IMR-90 (cell line): ENCODE measurements at regions not wholly inside any gene's neighbourhood (a gene's known extent, or its start where the extent isn't known, plus 50 kb on each side); places are given as distances from the start of the nearest gene placed in this dataset.

Experiments
- ATAC-seq: fragments of 200-7000 bp; cut with Tn5 transposase; 2 replicates; pipeline ENCODE4 v1.9.1; 2020; ENCODE audit warnings: low read depth, mild to moderate bottlenecking, moderate library complexity
- BruUV-seq: library from RNA; stranded (reverse); fragments of 400-500 nt; replicated peaks from 2 replicates; lab custom pipeline; 2021; lab: Mats Ljungman, UMichigan
- CTCF ChIA-PET: fragments of 300-600 bp; formaldehyde crosslinking; extraction: SDS; loops from one replicate; lab custom pipeline; 2021; ENCODE audit warnings: antibody characterized with exemption; lab: Yijun Ruan, JAX
- POLR2A ChIA-PET: fragments of 300-600 bp; sonication (Branson Sonifier 250); formaldehyde crosslinking; loops from one replicate; lab custom pipeline; 2022; ENCODE audit warnings: antibody characterized with exemption; ENCODE audit not compliant: unreplicated experiment; lab: Charles Lee
- DNase-seq: peaks from one replicate; pipeline ENCODE4 v3.0.0; 2013
- H2AFZ ChIP-seq: replicated peaks from 2 replicates; pipeline ENCODE3; 2013; ENCODE audit warnings: low read length, mild to moderate bottlenecking; ENCODE audit not compliant: poor library complexity
- H2AK5ac ChIP-seq: 2 replicates; pipeline ENCODE4 v1.6.1; 2013; ENCODE audit warnings: low read depth, low read length, inconsistent platforms
- H2AK9ac ChIP-seq: replicated peaks from 2 replicates; pipeline ENCODE3; 2013; ENCODE audit warnings: mild to moderate bottlenecking, low read depth, low read length, moderate library complexity; ENCODE audit not compliant: poor library complexity
- H2BK120ac ChIP-seq: 2 replicates; pipeline ENCODE4 v1.6.1; 2013; ENCODE audit warnings: low read depth, low read length, inconsistent platforms
- H2BK15ac ChIP-seq: 3 replicates; pipeline ENCODE4 v1.6.1; 2013; ENCODE audit warnings: low read depth, low read length, inconsistent platforms
- H2BK20ac ChIP-seq: 2 replicates; pipeline ENCODE4 v1.6.1; 2013; ENCODE audit warnings: low read depth, mild to moderate bottlenecking, inconsistent platforms, low read length, moderate library complexity
- H2BK5ac ChIP-seq: 2 replicates; pipeline ENCODE4 v1.6.1; 2013; ENCODE audit warnings: mild to moderate bottlenecking, low read depth, low read length, inconsistent platforms; ENCODE audit not compliant: poor library complexity, severe bottlenecking
- H3K14ac ChIP-seq: replicated peaks from 2 replicates; pipeline ENCODE4 v1.6.1; 2013; ENCODE audit warnings: low read depth, low read length, inconsistent platforms
- H3K18ac ChIP-seq: 2 replicates; pipeline ENCODE4 v1.6.1; 2013; ENCODE audit warnings: low read depth, low read length, control low read depth
- H3K23ac ChIP-seq: 2 replicates; pipeline ENCODE4 v1.6.1; 2013; ENCODE audit warnings: low read depth, low read length, inconsistent platforms
- H3K27ac ChIP-seq: 2 replicates; pipeline ENCODE4 v1.5.1; 2013; ENCODE audit warnings: mild to moderate bottlenecking, control low read depth, low read length; ENCODE audit not compliant: insufficient read depth
- H3K27me3 ChIP-seq: 2 replicates; pipeline ENCODE4 v1.6.1; 2013; ENCODE audit warnings: low read length; ENCODE audit not compliant: control insufficient read depth, insufficient read depth
- H3K36me3 ChIP-seq: 2 replicates; pipeline ENCODE4 v1.6.1; 2013; ENCODE audit warnings: low read length, mixed read lengths; ENCODE audit not compliant: control insufficient read depth, insufficient read depth
- H3K4ac ChIP-seq: 2 replicates; pipeline ENCODE4 v1.6.1; 2013; ENCODE audit warnings: low read depth, low read length, inconsistent platforms
- H3K4me1 ChIP-seq: 2 replicates; pipeline ENCODE4 v1.6.1; 2013; ENCODE audit warnings: low read length, mixed read lengths; ENCODE audit not compliant: control insufficient read depth, insufficient read depth
- H3K4me2 ChIP-seq: 2 replicates; pipeline ENCODE4 v1.6.1; 2013; ENCODE audit warnings: low read depth, mild to moderate bottlenecking, control low read depth, low read length, moderate library complexity
- H3K4me3 ChIP-seq: 2 replicates; pipeline ENCODE4 v1.5.1; 2013; ENCODE audit warnings: low read depth, mild to moderate bottlenecking, control low read depth, low read length, moderate library complexity; ENCODE audit not compliant: insufficient read depth
- H3K56ac ChIP-seq: 2 replicates; pipeline ENCODE4 v1.6.1; 2013; ENCODE audit warnings: low read length, inconsistent platforms; ENCODE audit not compliant: insufficient read depth; ENCODE audit errors: extremely low read depth
- H3K79me1 ChIP-seq, 2 experiments: 2 replicates each; pipeline ENCODE4 v1.6.1; 2013; ENCODE audit warnings: low read length in 2 of 2, inconsistent platforms in 1 of 2, low read depth in 1 of 2
- H3K9ac ChIP-seq: 2 replicates; pipeline ENCODE4 v1.6.1; 2013; ENCODE audit warnings: low read depth, low read length, control low read depth
- H3K9me1 ChIP-seq: 2 replicates; pipeline ENCODE4 v1.6.1; 2013; ENCODE audit warnings: low read length, inconsistent platforms; ENCODE audit not compliant: insufficient read depth
- H3K9me3 ChIP-seq: 2 replicates; pipeline ENCODE4 v1.6.1; 2013; ENCODE audit warnings: low read length; ENCODE audit not compliant: control insufficient read depth, insufficient read depth
- H4K20me1 ChIP-seq: 2 replicates; pipeline ENCODE4 v1.6.1; 2013; ENCODE audit warnings: low read length, inconsistent platforms; ENCODE audit not compliant: insufficient read depth
- H4K5ac ChIP-seq: 2 replicates; pipeline ENCODE4 v1.6.1; 2013; ENCODE audit warnings: mild to moderate bottlenecking, low read depth, low read length, control low read depth
- H4K8ac ChIP-seq, 2 experiments: 2 replicates each; pipeline ENCODE4 v1.6.1; 2013; ENCODE audit warnings: low read depth in 2 of 2, low read length in 2 of 2, control low read depth in 1 of 2, inconsistent platforms in 1 of 2
- H4K91ac ChIP-seq: 2 replicates; pipeline ENCODE4 v1.6.1; 2013; ENCODE audit warnings: low read depth, low read length, inconsistent platforms; ENCODE audit not compliant: insufficient read depth
- BHLHE40 ChIP-seq: fragments of 150-350 bp; IDR thresholded peaks from 2 replicates; pipeline ENCODE4 v1.6.1; 2016; ENCODE audit warnings: mild to moderate bottlenecking, low read depth, low read length
- CEBPB ChIP-seq: IDR thresholded peaks from 2 replicates; pipeline ENCODE4 v1.6.1; 2012; ENCODE audit warnings: low read depth, low read length, improper control_type of control experiment
- CHD1 ChIP-seq: IDR thresholded peaks from 2 replicates; pipeline ENCODE4 v1.6.1; 2012; ENCODE audit warnings: low read depth, low read length, improper control_type of control experiment
- FOS ChIP-seq: fragments of 150-350 bp; IDR thresholded peaks from 2 replicates; pipeline ENCODE4 v1.6.1; 2016; ENCODE audit warnings: low read depth, low read length
- MXI1 ChIP-seq: IDR thresholded peaks from 2 replicates; pipeline ENCODE4 v1.6.1; 2012; ENCODE audit warnings: low read depth, mild to moderate bottlenecking, low read length, moderate library complexity, borderline replicate concordance
- NFE2L2 ChIP-seq: fragments of 150-350 bp; IDR thresholded peaks from 2 replicates; pipeline ENCODE4 v1.6.1; 2016; ENCODE audit warnings: low read depth, mild to moderate bottlenecking, low read length
- POLR2A ChIP-seq: IDR thresholded peaks from 2 replicates; pipeline ENCODE4 v1.6.1; 2012; ENCODE audit warnings: mild to moderate bottlenecking, low read depth, low read length
- RCOR1 ChIP-seq: IDR thresholded peaks from 2 replicates; pipeline ENCODE4 v1.6.1; 2012; ENCODE audit warnings: mild to moderate bottlenecking, low read length, improper control_type of control experiment; ENCODE audit not compliant: insufficient replicate concordance
- RFX5 ChIP-seq: IDR thresholded peaks from 2 replicates; pipeline ENCODE4 v1.8.0; 2012; ENCODE audit warnings: low read depth, mild to moderate bottlenecking, low read length, moderate library complexity
- SMC3 ChIP-seq: fragments of 150-350 bp; IDR thresholded peaks from 2 replicates; pipeline ENCODE4 v1.6.1; 2016; ENCODE audit warnings: low read depth, mild to moderate bottlenecking, antibody characterized with exemption, low read length, moderate library complexity
- WGBS, 2 experiments: methylation state at CpG; one replicate each; pipeline versions ENCODE4 v1.1.5 to v1.1.7; 2013; ENCODE audit warnings: missing lambda C conversion rate in 2 of 2; ENCODE audit not compliant: insufficient read length in 1 of 2; ENCODE audit errors: extremely low coverage in 2 of 2; 5-methylcytosine and 5-hydroxymethylcytosine counted together
- dilution Hi-C: fragments of 300-500 bp; cut with HindIII; formaldehyde crosslinking; loops from one replicate; pipeline ENCODE4 v1.14.3; 2018; ENCODE audit warnings: low sequenced_read_pairs; ENCODE audit not compliant: unreplicated experiment
- in situ Hi-C: fragments of 300-500 bp; cut with MboI; formaldehyde crosslinking; loops from 3 replicates; pipeline ENCODE4 v1.14.3; 2019; ENCODE audit warnings: low sequenced_read_pairs, inconsistent platforms, mixed read lengths
- intact Hi-C: fragments of 100-400 bp; cut with micrococcal nuclease; formaldehyde crosslinking; loops from 2 replicates; pipeline ENCODE4 v1.10.0; 2022
- TF ChIP-seq, protein P1 (sequence below): conservative IDR thresholded peaks from 2 replicates; pipeline ENCODE4 v1.5.1; 2012; ENCODE audit warnings: mild to moderate bottlenecking, low read depth, low read length, improper control_type of control experiment
- TF ChIP-seq, protein P2 (sequence below): fragments of 150-350 bp; IDR thresholded peaks from 2 replicates; pipeline ENCODE4 v1.6.1; 2016; ENCODE audit warnings: low read depth, mild to moderate bottlenecking, low read length, moderate library complexity, borderline replicate concordance
- TF ChIP-seq, protein P3 (sequence below): fragments of 150-350 bp; IDR thresholded peaks from 2 replicates; pipeline ENCODE4 v1.6.1; 2017; ENCODE audit warnings: mild to moderate bottlenecking, antibody characterized with exemption, low read length, low read depth

DNA sequence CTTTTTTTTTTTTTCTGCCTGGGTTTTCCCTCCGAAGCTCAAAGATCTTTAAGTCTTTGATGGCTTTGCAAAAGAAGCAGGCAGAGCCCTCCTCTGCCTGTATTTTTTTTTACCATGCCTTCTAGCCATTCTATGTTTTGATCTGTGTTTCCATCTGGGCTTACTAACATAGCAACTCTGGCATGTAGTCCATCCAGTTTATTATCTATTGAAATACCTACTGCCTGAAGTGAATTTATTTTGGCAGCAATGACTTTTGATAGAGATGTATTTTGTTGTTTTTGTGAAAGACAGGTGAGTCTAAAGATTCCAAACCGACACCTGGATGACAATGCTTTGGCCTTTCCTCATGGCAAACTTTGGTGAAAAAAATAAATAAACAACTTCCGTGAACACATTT lies 1157.7 kb upstream of the MAP3K7 start:
- H2BK120ac ChIP-seq = no peak overlapping the region
- no peaks in the 10 kb centered on the region for H3K79me1 ChIP-seq
- H3K18ac ChIP-seq = no peak overlapping the region
- no peak overlapping the region for H3K4me2 ChIP-seq
- H3K9me1 ChIP-seq = no peaks in the 10 kb centered on the region
- intact Hi-C loops = no loop called here
- no peak overlapping the region for H2BK5ac ChIP-seq
- BruUV-seq = no TSS peak
- no peak overlapping the region for H3K4ac ChIP-seq
- no peaks in the 10 kb centered on the region for H3K4me1 ChIP-seq
- no peak overlapping the region for H4K5ac ChIP-seq
- WGBS, 2 experiments = no CpG with 5 or more reads among the region's 3 CpGs
- H3K9ac ChIP-seq = no peak overlapping the region
- H3K4me3 ChIP-seq = no peak overlapping the region
- no peak overlapping the region for H2AFZ ChIP-seq
- no peaks in the 10 kb centered on the region for H3K27me3 ChIP-seq
- POLR2A ChIA-PET = no interaction called here
- DNase-seq (no peak), ATAC-seq (no peak)
- TF ChIP-seq, protein P1, sequence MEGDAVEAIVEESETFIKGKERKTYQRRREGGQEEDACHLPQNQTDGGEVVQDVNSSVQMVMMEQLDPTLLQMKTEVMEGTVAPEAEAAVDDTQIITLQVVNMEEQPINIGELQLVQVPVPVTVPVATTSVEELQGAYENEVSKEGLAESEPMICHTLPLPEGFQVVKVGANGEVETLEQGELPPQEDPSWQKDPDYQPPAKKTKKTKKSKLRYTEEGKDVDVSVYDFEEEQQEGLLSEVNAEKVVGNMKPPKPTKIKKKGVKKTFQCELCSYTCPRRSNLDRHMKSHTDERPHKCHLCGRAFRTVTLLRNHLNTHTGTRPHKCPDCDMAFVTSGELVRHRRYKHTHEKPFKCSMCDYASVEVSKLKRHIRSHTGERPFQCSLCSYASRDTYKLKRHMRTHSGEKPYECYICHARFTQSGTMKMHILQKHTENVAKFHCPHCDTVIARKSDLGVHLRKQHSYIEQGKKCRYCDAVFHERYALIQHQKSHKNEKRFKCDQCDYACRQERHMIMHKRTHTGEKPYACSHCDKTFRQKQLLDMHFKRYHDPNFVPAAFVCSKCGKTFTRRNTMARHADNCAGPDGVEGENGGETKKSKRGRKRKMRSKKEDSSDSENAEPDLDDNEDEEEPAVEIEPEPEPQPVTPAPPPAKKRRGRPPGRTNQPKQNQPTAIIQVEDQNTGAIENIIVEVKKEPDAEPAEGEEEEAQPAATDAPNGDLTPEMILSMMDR = no peak
- TF ChIP-seq CEBPB (no peak), RCOR1 (no peak), SMC3 (no peak), CHD1 (no peak), MXI1 (no peak), FOS (no peak), BHLHE40 (no peak), NFE2L2 (no peak), RFX5 (no peak), POLR2A (no peak)
- TF ChIP-seq, protein P2, sequence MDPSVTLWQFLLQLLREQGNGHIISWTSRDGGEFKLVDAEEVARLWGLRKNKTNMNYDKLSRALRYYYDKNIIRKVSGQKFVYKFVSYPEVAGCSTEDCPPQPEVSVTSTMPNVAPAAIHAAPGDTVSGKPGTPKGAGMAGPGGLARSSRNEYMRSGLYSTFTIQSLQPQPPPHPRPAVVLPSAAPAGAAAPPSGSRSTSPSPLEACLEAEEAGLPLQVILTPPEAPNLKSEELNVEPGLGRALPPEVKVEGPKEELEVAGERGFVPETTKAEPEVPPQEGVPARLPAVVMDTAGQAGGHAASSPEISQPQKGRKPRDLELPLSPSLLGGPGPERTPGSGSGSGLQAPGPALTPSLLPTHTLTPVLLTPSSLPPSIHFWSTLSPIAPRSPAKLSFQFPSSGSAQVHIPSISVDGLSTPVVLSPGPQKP = no peak
- TF ChIP-seq, protein P3, sequence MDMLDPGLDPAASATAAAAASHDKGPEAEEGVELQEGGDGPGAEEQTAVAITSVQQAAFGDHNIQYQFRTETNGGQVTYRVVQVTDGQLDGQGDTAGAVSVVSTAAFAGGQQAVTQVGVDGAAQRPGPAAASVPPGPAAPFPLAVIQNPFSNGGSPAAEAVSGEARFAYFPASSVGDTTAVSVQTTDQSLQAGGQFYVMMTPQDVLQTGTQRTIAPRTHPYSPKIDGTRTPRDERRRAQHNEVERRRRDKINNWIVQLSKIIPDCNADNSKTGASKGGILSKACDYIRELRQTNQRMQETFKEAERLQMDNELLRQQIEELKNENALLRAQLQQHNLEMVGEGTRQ = no peak
- CTCF ChIA-PET = interaction anchor here (0.7 kb wide), 1 partner anchor 123 kb away, joined by 7 read pairs; no protein-coding TSS in a partner anchor
- in situ Hi-C loops = no loop called here
- H3K56ac ChIP-seq = no peak overlapping the region
- no peak overlapping the region for H2AK5ac ChIP-seq
- no peak overlapping the region for H4K91ac ChIP-seq
- no peak overlapping the region for H4K8ac ChIP-seq
- H2AK9ac ChIP-seq = no peak overlapping the region
- H3K14ac ChIP-seq = no peak overlapping the region
- H4K20me1 ChIP-seq = no peaks in the 10 kb centered on the region
- dilution Hi-C loops = no loop called here
- H3K27ac ChIP-seq = no peak overlapping the region
- H3K9me3 ChIP-seq = no peaks in the 10 kb centered on the region
- no peaks in the 10 kb centered on the region for H3K36me3 ChIP-seq
- H2BK15ac ChIP-seq = no peak overlapping the region
- no peak overlapping the region for H2BK20ac ChIP-seq
- no peak overlapping the region for H3K23ac ChIP-seq
